ENCODE measurements at regions not wholly inside any gene's neighbourhood (a gene's known extent, or its start where the extent isn't known, plus 50 kb on each side); places are given as distances from the start of the nearest gene placed in this dataset.
A peak's percentile ranks its signal among the peaks of the same experiment; 100 is the strongest.
"Not testable (repeated sequence)": the region's sequence is repeated elsewhere in the genome, so short reads cannot be mapped to it uniquely, and the experiment has no call there.

GRCh38 chr10:109030581-109031210 lies 892.6 kb downstream of the XPNPEP1 start:
- peak; percentile 20 for DNase-seq

- no peak for DNase-seq
Measured at GRCh38 chr10:109029870-109030269, 893.4 kb downstream of the XPNPEP1 start.

GRCh38 chr10:109027534-109028185 lies 895.7 kb downstream of the XPNPEP1 start:
- DNase-seq = no peak

GRCh38 chr10:109025172-109025571 lies 898.1 kb downstream of the XPNPEP1 start:
- DNase-seq = no peak

GRCh38 chr10:109022417-109023049 lies 900.8 kb downstream of the XPNPEP1 start:
- DNase-seq = no peak

- DNase-seq = no peak
Measured at GRCh38 chr10:109019001-109019424, 904.3 kb downstream of the XPNPEP1 start.

GRCh38 chr10:109007514-109007913 lies 915.8 kb downstream of the XPNPEP1 start:
- DNase-seq = no peak

- DNase-seq = no peak
Measured at GRCh38 chr10:108990441-108990840, 932.9 kb downstream of the XPNPEP1 start.

GRCh38 chr10:108989976-108990375 lies 933.3 kb downstream of the XPNPEP1 start:
- no peak for DNase-seq

- no peak for DNase-seq
Measured at GRCh38 chr10:108982159-108982558, 941.2 kb downstream of the XPNPEP1 start.

- DNase-seq = no peak
Measured at GRCh38 chr10:108980869-108981268, 942.4 kb downstream of the XPNPEP1 start.

GRCh38 chr10:108975459-108976058 lies 947.8 kb downstream of the XPNPEP1 start:
- no peak for DNase-seq

- no peak for DNase-seq
Measured at GRCh38 chr10:108970016-108970415, 953.3 kb downstream of the XPNPEP1 start.

- no peak for DNase-seq
Measured at GRCh38 chr10:108966411-108966810, 956.9 kb downstream of the XPNPEP1 start.

GRCh38 chr10:108966005-108966404 lies 957.3 kb downstream of the XPNPEP1 start:
- DNase-seq = no peak

- DNase-seq = no peak
Measured at GRCh38 chr10:108962172-108962571, 961.1 kb downstream of the XPNPEP1 start.

GRCh38 chr10:108957681-108958080 lies 965.6 kb downstream of the XPNPEP1 start:
- peak; percentile 11 for DNase-seq

- no peak for DNase-seq
Measured at GRCh38 chr10:108956149-108956548, 967.2 kb downstream of the XPNPEP1 start.

- DNase-seq = not testable (repeated sequence)
Measured at GRCh38 chr10:108920029-108920428, 1003.3 kb downstream of the XPNPEP1 start.

- no peak for DNase-seq
Measured at GRCh38 chr10:108913300-108913699, 1010.0 kb downstream of the XPNPEP1 start.

- peak; percentile 77 for DNase-seq
Measured at GRCh38 chr10:108911814-108912541, 1011.3 kb downstream of the XPNPEP1 start.

- DNase-seq = no peak
Measured at GRCh38 chr10:108908096-108908495, 1015.2 kb downstream of the XPNPEP1 start.

GRCh38 chr10:108905821-108906220 lies 1017.5 kb downstream of the XPNPEP1 start:
- DNase-seq = no peak

All from right hindlimb (tissue), 1 donor.